ENCODE measurements at regions not wholly inside any gene's neighbourhood (a gene's known extent, or its start where the extent isn't known, plus 50 kb on each side); places are given as distances from the start of the nearest gene placed in this dataset.

- TF ChIP-seq CTCF (IDR thresholded peaks at IDR 0.05) (no peak), POLR2A (IDR thresholded peaks at IDR 0.05) (no peak)
These were observed 182.2 kb downstream of the BANP start for GRCh38 chr16:88133507-88133843.
